ENCODE measurements at regions not wholly inside any gene's neighbourhood (a gene's known extent, or its start where the extent isn't known, plus 50 kb on each side); places are given as distances from the start of the nearest gene placed in this dataset.

DNA sequence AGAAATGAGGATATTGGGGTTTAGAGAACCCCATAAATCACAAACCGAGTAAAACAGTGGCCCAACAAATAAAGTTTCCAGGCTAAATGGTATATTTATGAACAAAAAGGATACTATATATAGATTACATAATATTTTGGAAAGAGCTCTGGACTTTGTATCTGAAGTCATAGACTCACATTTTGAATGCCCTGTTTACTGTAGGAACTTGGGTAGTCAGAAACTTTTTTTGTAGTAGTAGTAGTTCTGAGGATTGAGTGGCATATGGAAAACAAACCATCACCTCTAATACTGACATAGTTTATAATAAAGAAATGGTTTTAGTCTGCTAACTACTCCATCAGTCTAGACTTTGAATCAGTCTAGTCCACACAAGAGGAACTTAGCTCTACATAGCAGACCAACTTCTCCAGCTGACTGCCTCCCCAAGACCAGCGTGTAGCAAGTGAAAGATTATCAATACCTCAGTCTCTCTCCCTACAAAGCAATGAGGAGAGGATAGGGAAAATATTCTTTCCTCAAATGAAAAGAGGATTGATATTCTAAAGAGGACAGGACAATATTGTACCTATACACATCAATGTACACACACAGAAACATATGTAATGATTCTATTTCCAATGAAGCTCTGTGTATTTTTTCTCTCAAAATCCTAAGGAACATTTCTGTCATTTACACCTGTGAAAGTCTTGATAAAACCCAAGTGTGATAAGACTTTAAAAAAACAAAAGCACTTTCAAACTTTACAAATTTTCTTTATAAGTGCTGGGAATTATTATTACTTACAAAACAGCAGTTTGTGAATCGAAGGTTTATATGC is 184.9 kb upstream of the MAP2 start:
- no peaks in the 10 kb centered on the region for H3K27me3 Mint-ChIP-seq (ENCODE audit: insufficient read depth, low read depth, poor library complexity)
- DNase-seq (ENCODE audit: low spot score) (no peak), ATAC-seq (no peak)
- TF ChIP-seq CTCF (conservative IDR thresholded peaks at IDR 0.05; ENCODE audit: low read depth in 2 of 2) = no peak
- TF ChIP-seq JUNB (IDR thresholded peaks at IDR 0.05; ENCODE audit: unreplicated experiment) = no peak
- no peak for TF ChIP-seq REST (IDR thresholded peaks at IDR 0.05; ENCODE audit: unreplicated experiment)
- TF ChIP-seq ZNF462 (CRISPR knock-in tag; IDR thresholded peaks at IDR 0.05) = no peak
- TF ChIP-seq STAT1 (IDR thresholded peaks at IDR 0.05; ENCODE audit: unreplicated experiment) = no peak
- no peak for TF ChIP-seq NANOG (IDR thresholded peaks at IDR 0.05; ENCODE audit: borderline replicate concordance)
- TF ChIP-seq ZNF114 (CRISPR knock-in tag; IDR thresholded peaks at IDR 0.05) = no peak
- no peak for TF ChIP-seq ZNF331 (CRISPR knock-in tag; IDR thresholded peaks at IDR 0.05; ENCODE audit: low read depth)
- no peak for TF ChIP-seq POLR2AphosphoS5 (IDR thresholded peaks at IDR 0.05; ENCODE audit: low read depth)
- H3K27ac Mint-ChIP-seq = no peak overlapping the region
- H3K36me3 ChIP-seq (ENCODE audit: insufficient read depth) = no peaks in the 10 kb centered on the region
- no peaks in the 10 kb centered on the region for H3K4me1 ChIP-seq (ENCODE audit: insufficient read depth)
- H3K27ac ChIP-seq (ENCODE audit: low read depth) = no peak overlapping the region
- H3K79me2 ChIP-seq (replicated peaks; ENCODE audit: insufficient read depth) = no peaks in the 10 kb centered on the region
- peaks cover 19% of the 10 kb centered on the region for H3K9me3 Mint-ChIP-seq
- no peak overlapping the region for H3K4me2 ChIP-seq
- no peaks in the 10 kb centered on the region for H4K20me1 ChIP-seq (replicated peaks; ENCODE audit: insufficient read depth)
- H3K27me3 ChIP-seq (ENCODE audit: insufficient read depth) = no peaks in the 10 kb centered on the region
- H3K4me3 ChIP-seq = no peak overlapping the region
- H3K4me3 Mint-ChIP-seq = no peak overlapping the region
- H3K36me3 Mint-ChIP-seq (ENCODE audit: low read depth) = peaks cover 20% of the 10 kb centered on the region
- no peak overlapping the region for H2AFZ ChIP-seq
- H3K9me2 ChIP-seq (ENCODE audit: insufficient read depth) = no peaks in the 10 kb centered on the region
- no peaks in the 10 kb centered on the region for H3F3A ChIP-seq (replicated peaks; ENCODE audit: low read depth)
- H3K4me1 Mint-ChIP-seq = peaks cover 15% of the 10 kb centered on the region
